ENCODE measurements at regions not wholly inside any gene's neighbourhood (a gene's known extent, or its start where the extent isn't known, plus 50 kb on each side); places are given as distances from the start of the nearest gene placed in this dataset.

DNA sequence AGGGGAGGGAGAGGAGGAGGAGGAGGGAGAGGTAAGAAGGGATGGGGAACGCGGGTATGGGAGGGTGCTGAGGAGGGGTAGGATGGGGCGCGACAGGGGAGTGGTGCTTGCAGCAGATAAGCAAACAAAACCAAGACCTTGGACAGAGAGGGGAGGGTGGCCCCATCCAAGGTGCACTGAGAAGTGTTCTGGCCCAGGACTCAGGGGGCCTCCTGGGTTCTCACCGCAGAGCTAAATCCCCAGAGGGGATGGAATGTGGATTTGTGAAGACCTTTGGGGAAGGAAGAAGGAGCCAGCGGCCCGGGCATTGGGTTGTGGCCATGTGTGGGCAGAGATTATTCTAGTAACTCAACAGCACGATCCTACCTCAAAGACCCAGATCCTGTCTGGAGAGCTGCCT lies 90.9 kb upstream of the LINC01488 start:
- TF ChIP-seq, protein P1, sequence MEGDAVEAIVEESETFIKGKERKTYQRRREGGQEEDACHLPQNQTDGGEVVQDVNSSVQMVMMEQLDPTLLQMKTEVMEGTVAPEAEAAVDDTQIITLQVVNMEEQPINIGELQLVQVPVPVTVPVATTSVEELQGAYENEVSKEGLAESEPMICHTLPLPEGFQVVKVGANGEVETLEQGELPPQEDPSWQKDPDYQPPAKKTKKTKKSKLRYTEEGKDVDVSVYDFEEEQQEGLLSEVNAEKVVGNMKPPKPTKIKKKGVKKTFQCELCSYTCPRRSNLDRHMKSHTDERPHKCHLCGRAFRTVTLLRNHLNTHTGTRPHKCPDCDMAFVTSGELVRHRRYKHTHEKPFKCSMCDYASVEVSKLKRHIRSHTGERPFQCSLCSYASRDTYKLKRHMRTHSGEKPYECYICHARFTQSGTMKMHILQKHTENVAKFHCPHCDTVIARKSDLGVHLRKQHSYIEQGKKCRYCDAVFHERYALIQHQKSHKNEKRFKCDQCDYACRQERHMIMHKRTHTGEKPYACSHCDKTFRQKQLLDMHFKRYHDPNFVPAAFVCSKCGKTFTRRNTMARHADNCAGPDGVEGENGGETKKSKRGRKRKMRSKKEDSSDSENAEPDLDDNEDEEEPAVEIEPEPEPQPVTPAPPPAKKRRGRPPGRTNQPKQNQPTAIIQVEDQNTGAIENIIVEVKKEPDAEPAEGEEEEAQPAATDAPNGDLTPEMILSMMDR (conservative IDR thresholded peaks at IDR 0.05; ENCODE audit: low read depth, low read length): no peak
- TF ChIP-seq EZH2phosphoT487 (IDR thresholded peaks at IDR 0.05; ENCODE audit: borderline replicate concordance, low read length) (no peak), EZH2 (IDR thresholded peaks at IDR 0.05; ENCODE audit: low read length, unreplicated experiment) (no peak)
